ENCODE measurements at regions not wholly inside any gene's neighbourhood (a gene's known extent, or its start where the extent isn't known, plus 50 kb on each side); places are given as distances from the start of the nearest gene placed in this dataset.

DNA sequence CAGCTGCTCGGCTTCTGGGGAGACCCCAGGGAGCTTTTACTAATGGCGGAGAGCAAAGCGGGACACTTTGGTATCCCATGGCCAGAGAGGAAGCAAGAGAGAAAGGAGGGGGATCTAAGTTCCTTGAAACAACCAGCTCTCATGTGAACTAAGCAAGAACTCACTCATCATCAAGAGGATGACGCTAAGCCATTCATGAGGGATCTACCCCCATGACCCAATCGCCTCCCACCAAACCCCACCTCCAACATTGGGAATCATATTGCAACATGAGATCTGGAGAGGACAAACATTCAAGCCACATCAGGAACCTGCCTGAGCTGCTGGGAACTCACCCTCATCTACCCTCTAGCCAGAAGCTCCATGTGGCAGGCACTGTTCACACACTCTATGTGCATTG, 372.1 kb upstream of the RUNX1 start:
- TF ChIP-seq, protein P1, sequence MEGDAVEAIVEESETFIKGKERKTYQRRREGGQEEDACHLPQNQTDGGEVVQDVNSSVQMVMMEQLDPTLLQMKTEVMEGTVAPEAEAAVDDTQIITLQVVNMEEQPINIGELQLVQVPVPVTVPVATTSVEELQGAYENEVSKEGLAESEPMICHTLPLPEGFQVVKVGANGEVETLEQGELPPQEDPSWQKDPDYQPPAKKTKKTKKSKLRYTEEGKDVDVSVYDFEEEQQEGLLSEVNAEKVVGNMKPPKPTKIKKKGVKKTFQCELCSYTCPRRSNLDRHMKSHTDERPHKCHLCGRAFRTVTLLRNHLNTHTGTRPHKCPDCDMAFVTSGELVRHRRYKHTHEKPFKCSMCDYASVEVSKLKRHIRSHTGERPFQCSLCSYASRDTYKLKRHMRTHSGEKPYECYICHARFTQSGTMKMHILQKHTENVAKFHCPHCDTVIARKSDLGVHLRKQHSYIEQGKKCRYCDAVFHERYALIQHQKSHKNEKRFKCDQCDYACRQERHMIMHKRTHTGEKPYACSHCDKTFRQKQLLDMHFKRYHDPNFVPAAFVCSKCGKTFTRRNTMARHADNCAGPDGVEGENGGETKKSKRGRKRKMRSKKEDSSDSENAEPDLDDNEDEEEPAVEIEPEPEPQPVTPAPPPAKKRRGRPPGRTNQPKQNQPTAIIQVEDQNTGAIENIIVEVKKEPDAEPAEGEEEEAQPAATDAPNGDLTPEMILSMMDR (conservative IDR thresholded peaks at IDR 0.05; ENCODE audit: low read length): no peak
- TF ChIP-seq EZH2phosphoT487 (IDR thresholded peaks at IDR 0.05; ENCODE audit: borderline replicate concordance, low read depth, low read length): no peak

Data from OCI-LY7 (cell line).